ENCODE measurements at regions not wholly inside any gene's neighbourhood (a gene's known extent, or its start where the extent isn't known, plus 50 kb on each side); places are given as distances from the start of the nearest gene placed in this dataset.

DNA sequence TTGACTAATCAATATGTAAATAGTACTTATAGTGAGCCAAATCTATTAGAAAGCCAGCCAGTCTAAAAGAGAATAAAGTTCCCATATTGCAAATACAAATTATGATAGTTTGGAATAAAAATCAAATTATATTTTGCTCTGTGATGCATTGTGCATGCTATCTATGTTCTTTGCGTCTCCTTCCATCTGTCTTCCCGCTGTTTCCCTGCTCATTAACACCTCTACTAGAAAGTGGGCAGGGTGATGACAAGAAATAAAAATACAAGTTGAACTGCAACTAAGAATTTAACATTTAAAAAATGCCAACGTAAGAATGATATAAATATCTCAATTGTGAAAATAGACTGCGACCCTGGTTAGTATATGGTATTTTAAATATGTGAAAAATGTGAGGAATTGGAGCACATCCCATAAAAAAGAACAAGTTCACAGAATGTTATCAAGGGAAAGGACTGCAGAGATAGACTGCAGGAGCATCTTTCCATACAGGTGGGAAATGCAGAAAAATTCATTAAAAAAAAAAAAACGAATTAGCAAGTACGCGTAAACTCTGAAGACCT lies 157.6 kb upstream of the PDE7B start:
- TF ChIP-seq POLR2A (IDR thresholded peaks at IDR 0.05), result no peak
- TF ChIP-seq, protein P1, sequence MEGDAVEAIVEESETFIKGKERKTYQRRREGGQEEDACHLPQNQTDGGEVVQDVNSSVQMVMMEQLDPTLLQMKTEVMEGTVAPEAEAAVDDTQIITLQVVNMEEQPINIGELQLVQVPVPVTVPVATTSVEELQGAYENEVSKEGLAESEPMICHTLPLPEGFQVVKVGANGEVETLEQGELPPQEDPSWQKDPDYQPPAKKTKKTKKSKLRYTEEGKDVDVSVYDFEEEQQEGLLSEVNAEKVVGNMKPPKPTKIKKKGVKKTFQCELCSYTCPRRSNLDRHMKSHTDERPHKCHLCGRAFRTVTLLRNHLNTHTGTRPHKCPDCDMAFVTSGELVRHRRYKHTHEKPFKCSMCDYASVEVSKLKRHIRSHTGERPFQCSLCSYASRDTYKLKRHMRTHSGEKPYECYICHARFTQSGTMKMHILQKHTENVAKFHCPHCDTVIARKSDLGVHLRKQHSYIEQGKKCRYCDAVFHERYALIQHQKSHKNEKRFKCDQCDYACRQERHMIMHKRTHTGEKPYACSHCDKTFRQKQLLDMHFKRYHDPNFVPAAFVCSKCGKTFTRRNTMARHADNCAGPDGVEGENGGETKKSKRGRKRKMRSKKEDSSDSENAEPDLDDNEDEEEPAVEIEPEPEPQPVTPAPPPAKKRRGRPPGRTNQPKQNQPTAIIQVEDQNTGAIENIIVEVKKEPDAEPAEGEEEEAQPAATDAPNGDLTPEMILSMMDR (IDR thresholded peaks at IDR 0.05), result no peak
